Activated CD4-positive, alpha-beta memory T cell treated with anti-CD3 and anti-CD28 coated beads, Interleukin-2, amount 10 ng/mL, durations not matched to agents 7 days and 5 days (primary cell): ENCODE measurements at regions not wholly inside any gene's neighbourhood (a gene's known extent, or its start where the extent isn't known, plus 50 kb on each side); places are given as distances from the start of the nearest gene placed in this dataset.

ENCODE experiments used
- CTCF ChIA-PET: fragments of 350-600 bp; sonication (Branson Sonifier 250); formaldehyde crosslinking; loops from one replicate; lab custom pipeline; 2021; ENCODE audit warnings: antibody characterized with exemption, inconsistent platforms; lab: Charles Lee
- POLR2A ChIA-PET: fragments of 350-600 bp; sonication (Branson Sonifier 250); formaldehyde crosslinking; loops from one replicate; lab custom pipeline; 2021; ENCODE audit warnings: antibody characterized with exemption; lab: Charles Lee
- DNase-seq: peaks from one replicate; pipeline ENCODE4 v3.0.0-alpha.2; 2020
- H3K27ac Mint-ChIP-seq: one replicate; pipeline ENCODE4 v1.8.0; 2021; ENCODE audit warnings: mild to moderate bottlenecking, mixed read lengths
- H3K27me3 Mint-ChIP-seq: one replicate; pipeline ENCODE4 v1.8.0; 2021; ENCODE audit warnings: mixed read lengths
- H3K36me3 Mint-ChIP-seq: one replicate; pipeline ENCODE4 v1.8.0; 2021; ENCODE audit warnings: low read depth, mixed read lengths
- H3K4me1 Mint-ChIP-seq: one replicate; pipeline ENCODE4 v1.8.0; 2021; ENCODE audit warnings: mixed read lengths
- H3K4me3 Mint-ChIP-seq: one replicate; pipeline ENCODE4 v1.8.0; 2021; ENCODE audit warnings: mild to moderate bottlenecking, mixed read lengths
- H3K9me3 Mint-ChIP-seq: one replicate; pipeline ENCODE4 v1.8.0; 2021; ENCODE audit warnings: mixed read lengths

DNA sequence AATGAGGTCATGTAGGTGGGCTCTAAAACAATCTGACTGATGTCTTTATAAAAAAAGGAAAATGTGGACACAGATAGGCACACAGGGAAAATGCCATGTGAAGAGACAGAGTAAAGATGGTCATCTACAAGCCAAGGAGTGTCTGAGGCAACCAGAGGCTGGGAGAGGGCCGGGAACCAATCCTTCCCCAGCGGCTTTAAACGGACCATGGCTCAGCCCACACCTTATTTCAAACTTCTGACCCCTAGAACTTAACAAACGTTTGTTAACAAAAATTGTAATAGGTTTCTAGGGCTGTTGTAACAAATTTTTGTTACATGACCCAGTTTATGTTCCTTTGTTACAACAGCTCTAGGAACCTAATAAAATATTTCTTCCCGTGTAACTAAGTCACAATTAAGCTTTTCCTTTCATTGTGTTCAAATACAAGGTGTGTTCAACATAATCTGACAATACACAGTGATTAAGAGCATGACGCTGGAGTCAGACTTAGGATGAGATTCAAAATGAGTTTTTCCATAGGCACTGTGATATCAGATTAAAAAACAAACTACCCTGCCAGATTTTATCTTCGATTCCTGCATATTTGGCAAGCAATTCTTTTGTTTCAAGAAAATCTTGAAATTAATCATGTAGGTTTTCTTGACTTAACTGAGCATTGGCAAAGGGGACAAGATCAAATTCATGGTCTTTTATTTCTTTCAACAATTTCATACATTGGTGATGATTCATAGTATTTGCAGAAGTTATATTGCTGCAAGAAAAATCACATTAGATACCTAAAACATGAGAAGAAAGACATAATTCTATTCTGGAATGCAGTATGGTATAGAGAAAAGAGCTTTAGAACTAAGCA, 169.5 kb upstream of the RIPOR2 start:
- ChIA-PET POLR2A (no interaction called here), CTCF (no interaction called here)
- no peaks in the 10 kb centered on the region for H3K27me3 Mint-ChIP-seq
- peaks cover 16% of the 10 kb centered on the region for H3K4me1 Mint-ChIP-seq
- no peak for DNase-seq
- H3K9me3 Mint-ChIP-seq: no peaks in the 10 kb centered on the region
- no peak overlapping the region for H3K4me3 Mint-ChIP-seq
- no peak overlapping the region for H3K27ac Mint-ChIP-seq
- peaks cover 74% of the 10 kb centered on the region for H3K36me3 Mint-ChIP-seq

DNA sequence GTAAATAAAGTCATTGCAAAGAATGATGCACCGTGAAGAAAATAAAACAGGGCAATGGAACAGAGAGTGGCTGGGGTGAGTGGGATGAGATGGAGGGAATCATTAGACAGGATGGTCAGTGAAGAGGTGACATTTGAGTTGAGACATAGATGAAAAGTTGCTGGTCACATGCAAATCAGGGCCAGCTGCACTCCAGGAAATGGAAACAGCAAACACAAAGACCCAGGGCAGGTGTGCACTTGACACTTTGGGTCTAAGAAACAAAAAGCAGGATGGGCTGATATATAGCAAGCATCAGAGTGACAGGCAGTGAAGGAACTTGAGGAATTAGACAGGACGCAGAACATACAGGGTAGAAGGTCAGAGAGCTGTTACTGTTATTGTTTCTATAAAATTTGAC, 171.5 kb upstream of the RIPOR2 start:
- no peaks in the 10 kb centered on the region for H3K27me3 Mint-ChIP-seq
- H3K27ac Mint-ChIP-seq: no peak overlapping the region
- H3K9me3 Mint-ChIP-seq: no peaks in the 10 kb centered on the region
- POLR2A ChIA-PET: interaction anchor here (0.9 kb wide), 1 partner anchor 13 kb away, joined by 4 read pairs; no protein-coding TSS in a partner anchor
- peaks cover 83% of the 10 kb centered on the region for H3K36me3 Mint-ChIP-seq
- H3K4me1 Mint-ChIP-seq: peaks cover 20% of the 10 kb centered on the region
- H3K4me3 Mint-ChIP-seq: no peak overlapping the region
- CTCF ChIA-PET: no interaction called here
- DNase-seq: no peak

GRCh38 chr6:25111782-25112181, 167.4 kb upstream of the CARMIL1 start:
- ChIA-PET CTCF (no interaction called here), POLR2A (interaction anchor here (2.1 kb wide), 1 partner anchor 27 kb away, joined by 6 read pairs; no protein-coding TSS in a partner anchor)
- DNase-seq: no peak

DNA sequence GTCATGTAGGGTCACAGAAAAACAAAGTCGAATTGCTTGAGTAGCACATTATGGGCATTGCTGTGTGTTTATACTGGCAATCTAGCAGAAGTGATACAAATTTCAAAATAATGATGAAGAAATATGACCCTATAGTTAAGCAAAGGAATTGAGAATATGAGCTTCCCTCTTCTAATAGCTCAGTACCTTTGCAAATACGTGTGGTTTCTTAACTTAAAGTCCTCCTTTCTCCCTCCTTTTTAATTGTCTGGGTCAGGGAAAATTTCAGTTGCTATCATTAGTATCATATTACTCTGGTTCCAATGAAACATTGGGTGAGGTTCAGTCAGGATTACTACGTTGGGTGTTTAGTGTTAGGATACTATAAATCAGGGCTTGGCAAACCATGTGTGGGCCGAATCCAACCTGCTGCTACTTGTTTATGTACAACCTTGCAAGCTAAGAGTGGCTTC, 166.8 kb upstream of the CARMIL1 start:
- CTCF ChIA-PET: no interaction called here
- Mint-ChIP-seq H3K9me3 (no peaks in the 10 kb centered on the region), H3K27ac (no peak overlapping the region), H3K4me1 (peaks cover 24% of the 10 kb centered on the region), H3K36me3 (peaks cover 80% of the 10 kb centered on the region), H3K27me3 (no peaks in the 10 kb centered on the region), H3K4me3 (no peak overlapping the region)
- POLR2A ChIA-PET: interaction anchor here (1.0 to 2.1 kb wide), 2 partner anchors 15 to 27 kb away, joined by 3 to 6 read pairs; no protein-coding TSS in a partner anchor
- no peak for DNase-seq

More at GRCh38 chr6:25111782-25112181, 167.4 kb upstream of the CARMIL1 start:
- peaks cover 82% of the 10 kb centered on the region for H3K36me3 Mint-ChIP-seq
- H3K27me3 Mint-ChIP-seq: no peaks in the 10 kb centered on the region
- no peak overlapping the region for H3K27ac Mint-ChIP-seq
- H3K9me3 Mint-ChIP-seq: no peaks in the 10 kb centered on the region
- H3K4me1 Mint-ChIP-seq: peaks cover 25% of the 10 kb centered on the region
- H3K4me3 Mint-ChIP-seq: no peak overlapping the region

DNA sequence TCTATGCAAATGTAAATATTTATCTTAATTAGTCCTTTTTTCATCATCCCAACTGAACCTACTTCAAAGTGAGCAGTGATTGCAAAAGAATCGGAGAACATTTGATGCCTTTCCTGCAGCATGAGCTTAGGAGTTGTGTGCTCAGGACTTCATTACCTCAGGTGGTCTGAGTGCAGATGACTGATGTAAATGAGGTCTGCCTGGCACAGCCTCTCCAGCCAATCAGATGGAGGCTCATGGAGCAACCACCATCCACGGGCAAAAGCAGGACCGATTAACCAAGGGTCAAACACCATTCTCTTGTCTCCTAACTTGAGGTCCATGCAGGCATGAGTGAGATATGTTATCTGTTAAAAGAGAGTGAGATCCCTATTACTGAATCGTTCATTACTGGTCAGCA, 165.7 kb upstream of the CARMIL1 start:
- Mint-ChIP-seq H3K4me3 (no peak overlapping the region), H3K36me3 (peaks cover 80% of the 10 kb centered on the region), H3K27ac (no peak overlapping the region), H3K4me1 (peaks cover 34% of the 10 kb centered on the region), H3K9me3 (no peaks in the 10 kb centered on the region), H3K27me3 (no peaks in the 10 kb centered on the region)
- CTCF ChIA-PET: interaction anchor here (0.6 kb wide), 1 partner anchor 401 kb away, joined by 4 read pairs; no protein-coding TSS in a partner anchor
- DNase-seq: no peak
- POLR2A ChIA-PET: interaction anchor here (0.6 to 2.1 kb wide), 2 partner anchors 14 to 25 kb away, joined by 3 to 6 read pairs; no protein-coding TSS in a partner anchor

- ChIA-PET POLR2A (interaction anchor here (1.0 to 2.2 kb wide), 5 partner anchors 11 to 24 kb away, joined by 3 to 14 read pairs (median 4); no protein-coding TSS in a partner anchor), CTCF (no interaction called here)
- H3K4me3 Mint-ChIP-seq: no peak overlapping the region
- H3K27me3 Mint-ChIP-seq: no peaks in the 10 kb centered on the region
- peak overlapping the region; percentile 10 for H3K27ac Mint-ChIP-seq
- no peak for DNase-seq
- peaks cover 57% of the 10 kb centered on the region for H3K4me1 Mint-ChIP-seq
- H3K9me3 Mint-ChIP-seq: no peaks in the 10 kb centered on the region
- peaks cover 72% of the 10 kb centered on the region for H3K36me3 Mint-ChIP-seq
These were observed 161.1 kb upstream of the CARMIL1 start for GRCh38 chr6:25118038-25118437.

GRCh38 chr6:25121186-25121585, 158.0 kb upstream of the CARMIL1 start:
- CTCF ChIA-PET: interaction anchor here (0.6 kb wide), 1 partner anchor 436 kb away, joined by 3 read pairs; no protein-coding TSS in a partner anchor
- Mint-ChIP-seq H3K4me3 (no peak overlapping the region), H3K27me3 (no peaks in the 10 kb centered on the region), H3K4me1 (peaks cover 72% of the 10 kb centered on the region), H3K9me3 (no peaks in the 10 kb centered on the region), H3K27ac (no peak overlapping the region), H3K36me3 (peaks cover 75% of the 10 kb centered on the region)
- DNase-seq: no peak
- POLR2A ChIA-PET: interaction anchor here (1.1 to 1.2 kb wide), 2 partner anchors 8 to 17 kb away, joined by 4 to 5 read pairs; no protein-coding TSS in a partner anchor

DNA sequence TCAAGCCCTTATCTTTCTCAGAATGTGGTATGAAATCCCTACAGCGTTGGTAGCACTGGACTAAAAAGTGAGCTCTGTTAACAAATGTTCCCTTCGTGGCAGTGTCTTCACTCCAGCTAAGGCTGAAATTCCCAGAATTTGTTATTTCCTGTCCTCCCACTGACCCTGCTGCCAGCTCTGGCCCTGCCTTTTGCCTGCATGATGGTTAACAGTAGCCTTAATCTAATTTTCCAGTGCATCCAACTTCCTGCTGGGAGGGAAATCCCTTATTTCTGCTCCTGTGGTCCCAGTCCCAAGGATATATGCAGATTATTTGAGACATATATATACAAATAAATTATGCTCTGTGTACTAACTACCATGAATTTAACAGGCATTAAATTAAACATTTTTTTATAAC, 157.2 kb upstream of the CARMIL1 start:
- H3K27ac Mint-ChIP-seq: peak overlapping the region; percentile 12
- H3K9me3 Mint-ChIP-seq: no peaks in the 10 kb centered on the region
- H3K27me3 Mint-ChIP-seq: no peaks in the 10 kb centered on the region
- ChIA-PET POLR2A (no interaction called here), CTCF (interaction anchor here (0.6 kb wide), 1 partner anchor 435 kb away, joined by 3 read pairs; no protein-coding TSS in a partner anchor)
- H3K4me1 Mint-ChIP-seq: peaks cover 73% of the 10 kb centered on the region
- no peak overlapping the region for H3K4me3 Mint-ChIP-seq
- peaks cover 76% of the 10 kb centered on the region for H3K36me3 Mint-ChIP-seq
- DNase-seq: no peak

- Mint-ChIP-seq H3K27ac (peak overlapping the region; percentile 27), H3K4me1 (peaks cover 72% of the 10 kb centered on the region), H3K9me3 (no peaks in the 10 kb centered on the region), H3K4me3 (no peak overlapping the region), H3K27me3 (no peaks in the 10 kb centered on the region), H3K36me3 (peaks cover 76% of the 10 kb centered on the region)
- DNase-seq: no peak
- ChIA-PET POLR2A (interaction anchor here (1.3 kb wide), 1 partner anchor 15 kb away, joined by 9 read pairs; no protein-coding TSS in a partner anchor), CTCF (interaction anchor here (0.8 kb wide), 1 partner anchor 9 kb away, joined by 4 read pairs; no protein-coding TSS in a partner anchor)
These were observed 156.4 kb upstream of the CARMIL1 start for GRCh38 chr6:25122622-25123237.

- Mint-ChIP-seq H3K4me1 (peaks cover 72% of the 10 kb centered on the region), H3K4me3 (no peak overlapping the region), H3K9me3 (no peaks in the 10 kb centered on the region), H3K36me3 (peaks cover 78% of the 10 kb centered on the region), H3K27me3 (no peaks in the 10 kb centered on the region), H3K27ac (no peak overlapping the region)
- DNase-seq: no peak
- CTCF ChIA-PET: no interaction called here
- POLR2A ChIA-PET: interaction anchor here (1.3 to 2.4 kb wide), 2 partner anchors 14 kb away, joined by 7 to 9 read pairs; no protein-coding TSS in a partner anchor
These were observed 154.9 kb upstream of the CARMIL1 start for GRCh38 chr6:25124216-25124715.

DNA sequence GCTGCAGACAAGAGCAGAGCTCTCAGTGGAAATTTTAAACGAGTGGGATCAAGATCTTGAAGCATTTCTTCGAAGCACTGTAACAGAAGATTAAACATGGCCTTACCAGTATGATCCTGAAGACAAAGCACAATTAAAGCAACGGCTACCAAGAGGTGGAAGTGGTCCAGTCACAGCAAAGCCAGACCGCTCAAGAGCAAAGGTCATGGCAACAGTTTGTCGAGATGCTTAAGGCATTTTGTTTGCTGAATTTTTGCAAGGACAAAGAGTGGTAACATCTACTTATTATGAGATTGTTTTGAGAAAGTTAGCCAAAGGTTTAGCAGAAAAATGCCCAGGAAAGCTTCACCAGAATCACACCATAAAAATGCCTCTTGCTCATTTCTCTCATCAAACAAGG, 153.4 kb upstream of the CARMIL1 start:
- CTCF ChIA-PET: no interaction called here
- POLR2A ChIA-PET: interaction anchor here (2.4 kb wide), 1 partner anchor 13 kb away, joined by 7 read pairs; no protein-coding TSS in a partner anchor
- Mint-ChIP-seq H3K36me3 (peaks cover 85% of the 10 kb centered on the region), H3K27me3 (no peaks in the 10 kb centered on the region), H3K27ac (no peak overlapping the region), H3K4me1 (peaks cover 74% of the 10 kb centered on the region), H3K4me3 (no peak overlapping the region), H3K9me3 (no peaks in the 10 kb centered on the region)
- no peak for DNase-seq

GRCh38 chr6:25127076-25127837, 151.9 kb upstream of the CARMIL1 start:
- Mint-ChIP-seq H3K27me3 (no peaks in the 10 kb centered on the region), H3K4me3 (no peak overlapping the region), H3K27ac (peak overlapping the region; percentile 40), H3K36me3 (peaks cover 85% of the 10 kb centered on the region), H3K9me3 (peaks cover 5% of the 10 kb centered on the region), H3K4me1 (peaks cover 72% of the 10 kb centered on the region)
- ChIA-PET CTCF (no interaction called here), POLR2A (interaction anchor here (0.7 to 1.4 kb wide), 6 partner anchors 8 to 37 kb away, joined by 3 to 7 read pairs (median 4); no protein-coding TSS in a partner anchor)
- DNase-seq: no peak
